ENCODE measurements at regions not wholly inside any gene's neighbourhood (a gene's known extent, or its start where the extent isn't known, plus 50 kb on each side); places are given as distances from the start of the nearest gene placed in this dataset.

GRCh38 chrX:13201605-13202219, 118.1 kb downstream of the ATXN3L start:
- TF ChIP-seq, protein P1, sequence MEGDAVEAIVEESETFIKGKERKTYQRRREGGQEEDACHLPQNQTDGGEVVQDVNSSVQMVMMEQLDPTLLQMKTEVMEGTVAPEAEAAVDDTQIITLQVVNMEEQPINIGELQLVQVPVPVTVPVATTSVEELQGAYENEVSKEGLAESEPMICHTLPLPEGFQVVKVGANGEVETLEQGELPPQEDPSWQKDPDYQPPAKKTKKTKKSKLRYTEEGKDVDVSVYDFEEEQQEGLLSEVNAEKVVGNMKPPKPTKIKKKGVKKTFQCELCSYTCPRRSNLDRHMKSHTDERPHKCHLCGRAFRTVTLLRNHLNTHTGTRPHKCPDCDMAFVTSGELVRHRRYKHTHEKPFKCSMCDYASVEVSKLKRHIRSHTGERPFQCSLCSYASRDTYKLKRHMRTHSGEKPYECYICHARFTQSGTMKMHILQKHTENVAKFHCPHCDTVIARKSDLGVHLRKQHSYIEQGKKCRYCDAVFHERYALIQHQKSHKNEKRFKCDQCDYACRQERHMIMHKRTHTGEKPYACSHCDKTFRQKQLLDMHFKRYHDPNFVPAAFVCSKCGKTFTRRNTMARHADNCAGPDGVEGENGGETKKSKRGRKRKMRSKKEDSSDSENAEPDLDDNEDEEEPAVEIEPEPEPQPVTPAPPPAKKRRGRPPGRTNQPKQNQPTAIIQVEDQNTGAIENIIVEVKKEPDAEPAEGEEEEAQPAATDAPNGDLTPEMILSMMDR (conservative IDR thresholded peaks at IDR 0.05), result no peak
- TF ChIP-seq ZFX (IDR thresholded peaks at IDR 0.05), result no peak
